ENCODE measurements at regions not wholly inside any gene's neighbourhood (a gene's known extent, or its start where the extent isn't known, plus 50 kb on each side); places are given as distances from the start of the nearest gene placed in this dataset.
A peak's percentile ranks its signal among the peaks of the same experiment; 100 is the strongest.

DNA sequence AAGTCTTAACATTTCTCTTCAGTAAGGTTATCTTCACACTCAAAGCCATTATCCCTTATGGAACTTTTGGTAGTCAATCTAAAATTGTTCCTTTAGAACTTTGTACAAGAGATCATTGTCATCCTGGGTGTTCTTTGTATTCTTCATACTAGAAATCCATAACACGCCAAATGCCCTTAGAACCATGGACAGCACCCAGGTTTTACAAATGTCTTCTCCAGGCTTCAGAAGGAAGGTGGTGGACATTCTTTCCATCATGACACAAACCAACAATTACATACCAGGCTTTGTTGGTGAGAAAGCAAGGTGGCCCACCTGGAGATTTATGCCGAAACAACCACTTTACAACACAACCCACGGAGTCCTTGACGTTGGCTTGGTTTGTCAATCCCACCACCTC is 365.6 kb upstream of the TBX3 start:
- no peaks in the 10 kb centered on the region for H3K36me3 ChIP-seq
- TF ChIP-seq Cebpa-rat (IDR thresholded peaks at IDR 0.05): no peak
- H3K9me3 ChIP-seq (replicated peaks in 1 of 11): no peaks in the 10 kb centered on the region
- H3K4me3 ChIP-seq: no peak overlapping the region
- H3K27me3 ChIP-seq: no peaks in the 10 kb centered on the region
- H4K20me1 ChIP-seq: no peaks in the 10 kb centered on the region
- no peak overlapping the region for H3K9ac ChIP-seq
- no peaks in the 10 kb centered on the region for H3K4me1 ChIP-seq
- no peak overlapping the region for H3K27ac ChIP-seq
- no peak overlapping the region for H3K4me2 ChIP-seq

DNA sequence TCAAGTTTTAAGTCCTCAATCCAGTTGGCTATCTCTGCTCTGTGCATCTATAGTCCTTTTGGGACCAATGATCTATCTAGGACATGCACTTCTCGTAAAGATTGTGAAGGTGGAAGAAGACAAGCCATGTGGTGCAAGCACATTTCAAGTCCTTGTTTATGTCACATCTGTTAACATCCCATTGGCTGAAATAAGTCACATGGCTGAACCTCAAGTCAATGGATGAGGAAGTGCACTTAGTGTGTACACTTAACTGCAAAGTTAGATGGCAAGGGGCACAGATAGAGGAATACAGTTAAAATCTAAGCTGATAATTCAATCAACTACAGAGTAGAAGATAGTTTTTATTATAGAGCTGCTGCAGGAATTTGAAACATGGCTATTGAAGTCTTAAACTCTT is 362.8 kb upstream of the TBX3 start:
- peaks cover 0 to 5% (median 0%) of the 10 kb centered on the region in 11 experiments; a peak in 1 of 22 replicates for H3K9me3 ChIP-seq (replicated peaks in 1 of 11)
- no peaks in the 10 kb centered on the region for H3K27me3 ChIP-seq
- H3K9ac ChIP-seq: no peak overlapping the region
- no peaks in the 10 kb centered on the region for H3K36me3 ChIP-seq
- TF ChIP-seq Cebpa-rat (IDR thresholded peaks at IDR 0.05): no peak
- H3K4me2 ChIP-seq: no peak overlapping the region
- H3K27ac ChIP-seq: no peak overlapping the region
- H3K4me3 ChIP-seq: no peak overlapping the region
- no peaks in the 10 kb centered on the region for H3K4me1 ChIP-seq
- no peaks in the 10 kb centered on the region for H4K20me1 ChIP-seq

DNA sequence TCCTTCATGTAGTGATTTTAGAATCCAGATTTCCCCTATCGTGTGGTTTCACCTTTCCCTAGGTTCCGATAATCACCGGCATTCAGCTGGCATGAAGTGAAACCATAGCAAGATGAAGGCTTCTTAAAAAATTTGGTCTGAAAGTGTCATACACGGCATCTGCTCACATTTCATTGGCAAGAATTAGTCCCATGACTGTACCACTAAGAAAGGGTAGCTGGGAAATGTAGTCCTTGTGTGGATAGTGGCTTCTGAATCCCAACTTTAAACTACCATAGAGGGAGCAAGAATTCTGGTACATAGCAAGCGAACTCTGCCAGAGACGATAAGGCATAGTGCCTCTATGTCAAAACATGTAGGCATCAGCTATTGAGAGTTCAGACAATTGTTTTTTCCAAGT is 360.1 kb upstream of the TBX3 start:
- Histone ChIP-seq H3K4me1 (no peaks in the 10 kb centered on the region), H3K4me2 (0 out of 22 replicates have a peak overlapping the region, but pooled peaks of 1 of the 11 experiments have one; percentile 20), H3K9ac (no peak overlapping the region), H3K36me3 (no peaks in the 10 kb centered on the region), H3K27me3 (no peaks in the 10 kb centered on the region), H3K4me3 (no peak overlapping the region), H3K27ac (no peak overlapping the region), H3K9me3 (replicated peaks in 1 of 11) (peaks cover 0 to 7% (median 0%) of the 10 kb centered on the region in 11 experiments; a peak in 1 of 22 replicates), H4K20me1 (no peaks in the 10 kb centered on the region)
- no peak for TF ChIP-seq Cebpa-rat (IDR thresholded peaks at IDR 0.05)

DNA sequence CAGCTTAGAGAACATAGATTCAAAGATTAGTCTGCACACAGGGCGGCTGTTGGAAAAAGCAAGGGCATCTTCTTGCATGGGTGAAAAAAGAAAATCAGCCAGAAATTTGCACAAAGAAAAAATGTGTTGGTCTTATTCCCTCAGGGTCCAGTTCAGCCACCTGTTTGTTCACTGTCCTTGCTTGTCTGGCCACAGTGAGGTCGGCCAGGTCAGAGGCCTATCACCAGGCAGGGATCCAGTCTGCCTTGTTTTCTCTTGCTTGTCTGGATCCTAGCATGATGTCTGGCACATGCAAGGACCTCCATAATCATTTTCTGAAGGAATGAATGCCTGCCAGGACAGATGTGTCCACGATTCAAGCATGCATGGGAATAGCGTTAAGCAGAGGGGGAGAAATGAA is 359.1 kb upstream of the TBX3 start:
- H3K27me3 ChIP-seq: no peaks in the 10 kb centered on the region
- H3K4me1 ChIP-seq: no peaks in the 10 kb centered on the region
- H3K4me2 ChIP-seq: no peak overlapping the region
- no peaks in the 10 kb centered on the region for H4K20me1 ChIP-seq
- H3K9ac ChIP-seq: no peak overlapping the region
- no peak overlapping the region for H3K27ac ChIP-seq
- H3K4me3 ChIP-seq: no peak overlapping the region
- peaks cover 0 to 7% (median 0%) of the 10 kb centered on the region in 11 experiments; a peak in 1 of 22 replicates for H3K9me3 ChIP-seq (replicated peaks in 1 of 11)
- H3K36me3 ChIP-seq: no peaks in the 10 kb centered on the region
- TF ChIP-seq Cebpa-rat (IDR thresholded peaks at IDR 0.05): no peak

DNA sequence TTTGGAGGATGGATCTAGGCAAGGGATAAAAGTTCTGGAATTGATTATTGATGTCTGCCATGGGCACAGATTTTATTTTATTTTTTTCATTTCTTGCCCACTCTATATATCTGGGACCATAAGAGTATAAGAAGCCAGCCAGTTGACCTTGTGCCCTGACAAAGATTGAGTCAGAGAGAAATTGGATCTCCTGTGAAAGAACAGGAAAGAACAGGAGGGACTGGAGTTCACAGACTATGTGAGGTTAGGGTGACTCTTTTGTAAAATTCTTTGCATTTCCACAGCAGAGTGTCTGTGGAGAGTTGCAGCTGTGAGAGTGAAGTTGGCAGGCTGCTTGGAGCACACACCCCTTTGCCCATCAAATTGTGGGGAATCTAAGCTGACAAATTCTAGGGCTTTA is 358.4 kb upstream of the TBX3 start:
- H4K20me1 ChIP-seq: no peaks in the 10 kb centered on the region
- H3K36me3 ChIP-seq: no peaks in the 10 kb centered on the region
- no peak overlapping the region for H3K4me2 ChIP-seq
- H3K27ac ChIP-seq: no peak overlapping the region
- no peaks in the 10 kb centered on the region for H3K27me3 ChIP-seq
- H3K4me1 ChIP-seq: no peaks in the 10 kb centered on the region
- TF ChIP-seq Cebpa-rat (IDR thresholded peaks at IDR 0.05): no peak
- no peak overlapping the region for H3K9ac ChIP-seq
- H3K9me3 ChIP-seq (replicated peaks in 1 of 11): peaks cover 0 to 7% (median 0%) of the 10 kb centered on the region in 11 experiments; a peak in 1 of 22 replicates
- H3K4me3 ChIP-seq: no peak overlapping the region

DNA sequence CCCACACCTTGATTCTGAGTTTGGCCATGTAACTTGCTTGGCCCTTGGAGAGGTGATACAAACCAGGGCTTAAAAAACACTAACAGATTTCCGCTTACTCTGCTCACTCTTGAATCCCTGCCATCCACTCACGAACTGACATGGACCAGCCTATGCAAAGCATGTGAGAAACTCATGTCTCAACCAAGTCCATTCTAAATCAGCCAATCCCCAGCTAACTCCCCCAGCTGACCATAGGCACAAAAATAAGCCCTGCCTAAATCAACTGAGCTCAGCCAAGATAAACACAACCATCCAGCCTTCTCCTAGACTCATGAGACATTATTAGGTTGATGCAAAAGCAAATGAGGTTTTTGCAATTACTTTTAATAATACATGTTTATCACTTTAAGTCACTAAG is 353.9 kb upstream of the TBX3 start:
- H4K20me1 ChIP-seq: no peaks in the 10 kb centered on the region
- H3K4me2 ChIP-seq: no peak overlapping the region
- H3K27me3 ChIP-seq: no peaks in the 10 kb centered on the region
- H3K9ac ChIP-seq: no peak overlapping the region
- H3K4me1 ChIP-seq: no peaks in the 10 kb centered on the region
- peaks cover 0 to 7% (median 0%) of the 10 kb centered on the region in 11 experiments; a peak in 1 of 22 replicates for H3K9me3 ChIP-seq (replicated peaks in 1 of 11)
- TF ChIP-seq Cebpa-rat (IDR thresholded peaks at IDR 0.05): no peak
- H3K27ac ChIP-seq: no peak overlapping the region
- no peak overlapping the region for H3K4me3 ChIP-seq
- H3K36me3 ChIP-seq: no peaks in the 10 kb centered on the region

DNA sequence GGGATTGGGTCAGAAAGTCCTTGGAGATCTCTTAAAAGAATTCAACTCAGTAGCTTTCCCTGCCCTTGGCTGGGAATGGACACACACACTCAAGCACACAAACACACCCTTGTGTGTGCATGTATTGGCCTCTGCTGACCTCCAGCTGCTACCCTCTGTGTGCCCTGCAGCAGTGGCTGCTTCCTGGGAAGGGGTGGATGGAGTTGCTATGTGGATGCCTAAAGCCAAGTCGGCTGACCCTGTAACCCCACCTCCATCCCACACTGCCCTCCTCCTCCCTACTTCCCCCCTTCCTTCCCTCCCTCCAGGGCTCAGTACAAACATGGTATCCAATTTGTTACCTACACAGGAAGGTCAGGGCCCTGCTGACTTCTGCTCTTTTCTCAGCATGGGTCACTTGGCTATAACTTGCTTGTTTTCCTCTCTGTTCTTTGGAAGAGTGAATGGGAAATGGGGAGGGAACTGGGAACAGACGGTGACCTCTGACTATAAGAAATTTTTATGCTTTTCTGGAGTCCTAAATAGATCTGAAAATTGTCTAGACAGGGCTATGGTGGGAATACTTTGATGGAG is 351.6 kb upstream of the TBX3 start:
- H3K9ac ChIP-seq: no peak overlapping the region
- H3K36me3 ChIP-seq: no peaks in the 10 kb centered on the region
- TF ChIP-seq Cebpa-rat (IDR thresholded peaks at IDR 0.05): no peak
- H3K4me1 ChIP-seq: no peaks in the 10 kb centered on the region
- H3K27me3 ChIP-seq: no peaks in the 10 kb centered on the region
- no peaks in the 10 kb centered on the region for H3K9me3 ChIP-seq (replicated peaks in 1 of 11)
- no peaks in the 10 kb centered on the region for H4K20me1 ChIP-seq
- H3K4me2 ChIP-seq: no peak overlapping the region
- no peak overlapping the region for H3K4me3 ChIP-seq
- H3K27ac ChIP-seq: no peak overlapping the region

DNA sequence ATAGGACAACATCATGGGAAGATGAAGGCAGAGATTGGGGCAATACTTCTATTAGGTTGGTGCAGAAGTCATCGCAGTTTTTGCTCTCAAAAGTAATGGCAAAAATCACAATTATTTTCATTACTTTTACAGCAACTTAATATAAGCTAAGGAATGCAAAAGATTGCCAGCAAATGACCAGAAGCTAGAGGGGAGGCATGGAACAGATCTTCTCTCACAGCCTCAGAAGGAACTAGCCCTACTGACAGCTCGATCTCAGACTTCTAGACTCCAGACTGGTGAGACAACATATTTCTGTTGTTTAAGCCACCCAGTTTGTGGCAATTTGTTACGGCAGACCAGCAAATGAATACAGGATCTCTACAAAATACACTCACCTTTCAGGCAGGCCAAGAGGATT is 348.5 kb upstream of the TBX3 start:
- H3K9ac ChIP-seq: no peak overlapping the region
- no peaks in the 10 kb centered on the region for H3K27me3 ChIP-seq
- H3K4me2 ChIP-seq: no peak overlapping the region
- H4K20me1 ChIP-seq: no peaks in the 10 kb centered on the region
- H3K4me1 ChIP-seq: no peaks in the 10 kb centered on the region
- H3K36me3 ChIP-seq: no peaks in the 10 kb centered on the region
- H3K27ac ChIP-seq: no peak overlapping the region
- H3K4me3 ChIP-seq: no peak overlapping the region
- TF ChIP-seq Cebpa-rat (IDR thresholded peaks at IDR 0.05): no peak
- no peaks in the 10 kb centered on the region for H3K9me3 ChIP-seq (replicated peaks in 1 of 11)

DNA sequence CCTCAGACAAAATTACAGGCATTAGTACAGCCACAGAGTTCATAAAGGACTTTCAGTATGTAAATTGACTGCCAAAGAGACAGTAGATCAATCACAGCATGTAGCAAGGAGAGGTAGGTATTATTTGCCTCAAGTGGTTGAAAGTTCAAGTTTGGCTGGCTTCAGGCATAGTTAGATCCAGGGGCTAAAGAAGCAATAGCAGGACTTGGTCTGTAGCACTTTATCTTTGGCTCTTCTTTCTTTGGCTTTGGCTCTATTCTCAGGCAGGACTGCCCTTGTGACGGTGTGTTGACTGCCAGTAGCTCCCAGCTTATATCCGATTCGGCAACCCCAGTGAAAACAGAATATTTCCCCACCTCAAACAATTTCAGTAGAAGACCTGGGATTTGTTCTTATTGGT is 346.0 kb upstream of the TBX3 start:
- H3K27ac ChIP-seq: no peak overlapping the region
- H3K4me2 ChIP-seq: no peak overlapping the region
- no peak overlapping the region for H3K4me3 ChIP-seq
- H3K36me3 ChIP-seq: no peaks in the 10 kb centered on the region
- H3K9ac ChIP-seq: no peak overlapping the region
- peaks cover 0 to 5% (median 0%) of the 10 kb centered on the region in 11 experiments; a peak in 2 of 22 replicates for H3K9me3 ChIP-seq (replicated peaks in 1 of 11)
- H3K4me1 ChIP-seq: no peaks in the 10 kb centered on the region
- no peaks in the 10 kb centered on the region for H3K27me3 ChIP-seq
- no peak for TF ChIP-seq Cebpa-rat (IDR thresholded peaks at IDR 0.05)
- H4K20me1 ChIP-seq: no peaks in the 10 kb centered on the region

DNA sequence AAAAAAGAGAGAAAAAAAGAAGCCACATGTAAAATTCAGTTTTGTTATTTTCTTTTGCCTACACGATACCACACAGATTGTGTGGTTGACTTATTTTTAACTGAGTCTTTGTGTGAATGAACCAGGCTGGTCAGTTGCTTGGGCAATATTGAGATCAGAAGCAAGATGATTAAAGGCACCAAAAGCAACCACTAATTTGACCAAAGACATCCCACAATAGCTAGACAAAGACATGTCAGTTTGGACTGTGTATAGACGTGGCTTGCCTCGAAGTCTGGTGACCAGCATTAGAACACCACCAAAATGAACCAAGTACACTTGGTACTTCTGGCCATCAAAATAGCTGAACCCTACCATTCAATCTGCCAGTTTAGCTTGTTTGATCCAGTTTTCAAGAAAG is 340.6 kb upstream of the TBX3 start:
- Histone ChIP-seq H3K4me3 (no peak overlapping the region), H3K4me2 (no peak overlapping the region), H3K27ac (no peak overlapping the region), H3K9ac (no peak overlapping the region), H3K4me1 (no peaks in the 10 kb centered on the region), H3K36me3 (no peaks in the 10 kb centered on the region), H3K9me3 (replicated peaks in 1 of 11) (peaks cover 0 to 16% (median 4%) of the 10 kb centered on the region in 11 experiments; a peak in 8 of 22 replicates), H4K20me1 (no peaks in the 10 kb centered on the region), H3K27me3 (no peaks in the 10 kb centered on the region)
- no peak for TF ChIP-seq Cebpa-rat (IDR thresholded peaks at IDR 0.05)

Data from BLaER1 treated with 17β-estradiol and CSF1 and Interleukin-3, amounts not matched to agents 10 nM and 100 nM (cell line).